H1 (cell line): ENCODE measurements at regions not wholly inside any gene's neighbourhood (a gene's known extent, or its start where the extent isn't known, plus 50 kb on each side); places are given as distances from the start of the nearest gene placed in this dataset.

Experiments used
- CTCF ChIA-PET: fragments of 300-600 bp; sonication (Branson Sonifier 250); formaldehyde crosslinking; loops from one replicate; lab custom pipeline; 2021; ENCODE audit not compliant: partially characterized antibody; lab: Charles Lee
- POLR2A ChIA-PET: fragments of 300-600 bp; sonication (Branson Sonifier 250); formaldehyde crosslinking; loops from one replicate; lab custom pipeline; 2021; ENCODE audit warnings: inconsistent platforms; ENCODE audit not compliant: partially characterized antibody; lab: Charles Lee
- DNase-seq, 2 experiments: peaks; one replicate each; pipeline versions ENCODE4 v3.0.0 to v3.0.0-alpha.2; 2010 to 2022; ENCODE audit warnings: low spot score in 2 of 2, low read depth in 1 of 2, mixed read lengths in 1 of 2
- FAIRE-seq: peaks from 2 replicates; lab custom pipeline; 2011; peaks lifted over from hg19 to GRCh38; lab: Jason Lieb, UNC
- H2AFZ ChIP-seq: 2 replicates; pipeline ENCODE4 v1.8.1; 2012; ENCODE audit warnings: low read length, inconsistent platforms
- H2AK5ac ChIP-seq: 2 replicates; pipeline ENCODE4 v1.6.1; 2013; ENCODE audit warnings: low read depth, low read length
- H2BK120ac ChIP-seq: replicated peaks from 2 replicates; pipeline ENCODE3; 2013; ENCODE audit warnings: low read depth, low read length, inconsistent platforms
- H2BK12ac ChIP-seq: 2 replicates; pipeline ENCODE4 v1.6.1; 2013; ENCODE audit warnings: low read depth, low read length
- H2BK15ac ChIP-seq: 2 replicates; pipeline ENCODE4 v1.6.1; 2013; ENCODE audit warnings: low read length
- H2BK20ac ChIP-seq: 2 replicates; pipeline ENCODE4 v1.6.1; 2013; ENCODE audit warnings: low read length
- H2BK5ac ChIP-seq: 2 replicates; pipeline ENCODE4 v1.6.1; 2013; ENCODE audit warnings: low read depth, low read length
- H3K14ac ChIP-seq: 2 replicates; pipeline ENCODE4 v1.6.1; 2013; ENCODE audit warnings: inconsistent platforms; ENCODE audit not compliant: insufficient read length
- H3K18ac ChIP-seq: 2 replicates; pipeline ENCODE4 v1.6.1; 2013; ENCODE audit warnings: low read length; ENCODE audit errors: extremely low read depth
- H3K23ac ChIP-seq: 2 replicates; pipeline ENCODE4 v1.6.1; 2013; ENCODE audit warnings: inconsistent platforms; ENCODE audit not compliant: insufficient read length
- H3K23me2 ChIP-seq: 2 replicates; pipeline ENCODE4 v1.6.1; 2013; ENCODE audit warnings: low read depth, low read length
- H3K27ac ChIP-seq: 2 replicates; pipeline ENCODE4 v1.6.1; 2011; ENCODE audit warnings: low read depth, low read length, inconsistent platforms
- H3K27me3 ChIP-seq, 4 experiments: replicated peaks in 1 of 4; 1 replicate in 1 of 4; 2 replicates in 3 of 4; pipeline versions ENCODE4 v1.6.1 to v1.8.1; 2011 to 2013; ENCODE audit warnings: low read length in 3 of 4, mild to moderate bottlenecking in 3 of 4, inconsistent platforms in 2 of 4, mixed read lengths in 2 of 4, moderate library complexity in 1 of 4; ENCODE audit not compliant: control insufficient read depth in 3 of 4, insufficient read depth in 3 of 4; ENCODE audit errors: extremely low read depth in 1 of 4
- H3K36me3 ChIP-seq, 4 experiments: 2 replicates each; pipeline versions ENCODE4 v1.6.1 to v1.8.1; 2011 to 2013; ENCODE audit warnings: mild to moderate bottlenecking in 4 of 4, low read length in 3 of 4, moderate library complexity in 2 of 4, control low read depth in 1 of 4, inconsistent platforms in 1 of 4; ENCODE audit not compliant: insufficient read depth in 4 of 4, control insufficient read depth in 2 of 4
- H3K4ac ChIP-seq: replicated peaks from 2 replicates; pipeline ENCODE3; 2013; ENCODE audit warnings: low read length, low read depth, mixed read lengths, inconsistent platforms; ENCODE audit not compliant: insufficient read length
- H3K4me1 ChIP-seq, 4 experiments: replicated peaks in 1 of 4; 1 replicate in 1 of 4; 2 replicates in 3 of 4; pipeline versions ENCODE4 v1.6.1 to v1.8.1; 2011 to 2013; ENCODE audit warnings: low read length in 3 of 4, inconsistent platforms in 2 of 4, mixed read lengths in 1 of 4; ENCODE audit not compliant: insufficient read depth in 4 of 4, control insufficient read depth in 3 of 4
- H3K4me2 ChIP-seq, 2 experiments: 2 replicates each; pipeline versions ENCODE4 v1.6.1 to v1.8.1; 2011 to 2013; ENCODE audit warnings: low read depth in 2 of 2, low read length in 2 of 2, control low read depth in 1 of 2, inconsistent platforms in 1 of 2, mild to moderate bottlenecking in 1 of 2; ENCODE audit not compliant: insufficient read depth in 1 of 2
- H3K4me3 ChIP-seq, 4 experiments: fragments of 200-600, 300-600 bp in 1 of 4; sonication (generic), shearing (Covaris generic), sonication (Bioruptor Twin) in 1 of 4; 2 replicates each; pipeline versions ENCODE4 v1.5.1 to v1.8.1; 2011 to 2016; ENCODE audit warnings: low read length in 4 of 4, low read depth in 3 of 4, control low read depth in 2 of 4, inconsistent platforms in 2 of 4, mild to moderate bottlenecking in 2 of 4, mixed read lengths in 1 of 4, moderate library complexity in 1 of 4; ENCODE audit not compliant: insufficient read depth in 2 of 4; ENCODE audit errors: extremely low read depth in 1 of 4
- H3K56ac ChIP-seq: replicated peaks from 2 replicates; pipeline ENCODE3; 2013; ENCODE audit warnings: low read depth, mild to moderate bottlenecking, mixed read lengths, low read length, inconsistent platforms; ENCODE audit not compliant: insufficient read length
- H3K79me1 ChIP-seq: 2 replicates; pipeline ENCODE4 v1.6.1; 2013; ENCODE audit warnings: low read depth, low read length, control low read depth
- H3K79me2 ChIP-seq, 2 experiments: 2 replicates each; pipeline versions ENCODE4 v1.6.1 to v1.8.1; 2012 to 2013; ENCODE audit warnings: low read length in 2 of 2, mild to moderate bottlenecking in 2 of 2, inconsistent platforms in 1 of 2; ENCODE audit not compliant: insufficient read depth in 2 of 2, control insufficient read depth in 1 of 2
- H3K9ac ChIP-seq, 4 experiments: replicated peaks in 1 of 4; 1 replicate in 1 of 4; 2 replicates in 3 of 4; pipeline versions ENCODE4 v1.6.1 to v1.8.1; 2011 to 2013; ENCODE audit warnings: low read depth in 3 of 4, low read length in 3 of 4, control low read depth in 2 of 4, mild to moderate bottlenecking in 2 of 4, moderate library complexity in 2 of 4, inconsistent platforms in 1 of 4; ENCODE audit errors: extremely low read depth in 1 of 4
- H3K9me3 ChIP-seq, 2 experiments: 2 replicates each; pipeline versions ENCODE4 v1.6.1 to v1.8.1; 2012 to 2013; ENCODE audit warnings: mild to moderate bottlenecking in 2 of 2, moderate library complexity in 2 of 2, control low read depth in 1 of 2, inconsistent platforms in 1 of 2, low read depth in 1 of 2, low read length in 1 of 2, mixed read lengths in 1 of 2; ENCODE audit not compliant: insufficient read depth in 2 of 2
- H4K20me1 ChIP-seq, 2 experiments: replicated peaks in 1 of 2; 2 replicates each; pipeline versions ENCODE3 to v1.8.1; 2011 to 2013; ENCODE audit warnings: inconsistent platforms in 2 of 2, low read length in 2 of 2, mild to moderate bottlenecking in 1 of 2; ENCODE audit not compliant: insufficient read depth in 2 of 2, control insufficient read depth in 1 of 2
- H4K5ac ChIP-seq: 2 replicates; pipeline ENCODE4 v1.6.1; 2013; ENCODE audit warnings: low read length, low read depth, mixed read lengths, inconsistent platforms; ENCODE audit not compliant: insufficient read length
- H4K8ac ChIP-seq: 2 replicates; pipeline ENCODE4 v1.8.0; 2013; ENCODE audit warnings: mild to moderate bottlenecking, moderate library complexity, low read length, inconsistent platforms; ENCODE audit not compliant: insufficient read depth; ENCODE audit errors: extremely low read depth
- H4K91ac ChIP-seq: replicated peaks from 2 replicates; pipeline ENCODE3; 2013; ENCODE audit warnings: low read length, mixed read lengths, inconsistent platforms; ENCODE audit not compliant: insufficient read length
- JUN ChIP-seq: IDR thresholded peaks from 2 replicates; pipeline ENCODE4 v1.6.1; 2011; ENCODE audit warnings: low read depth, mild to moderate bottlenecking, improper control_type of control experiment, low read length
- WGBS, 2 experiments: shearing (Covaris generic) in 1 of 2; methylation state at CpG; one replicate each; pipeline versions ENCODE4 v1.1.6 to v1.1.7; 2013 to 2015; ENCODE audit warnings: low lambda C conversion rate in 2 of 2, mixed read lengths in 2 of 2, inconsistent platforms in 1 of 2, low coverage in 1 of 2, missing lambda C conversion rate in 1 of 2; ENCODE audit not compliant: insufficient replicate concordance in 2 of 2, insufficient coverage in 1 of 2, insufficient read length in 1 of 2; ENCODE audit errors: extremely low coverage in 1 of 2, missing lambda C conversion rate in 1 of 2; 5-methylcytosine and 5-hydroxymethylcytosine counted together
- TF ChIP-seq, protein P1 (sequence below): IDR thresholded peaks from 2 replicates; pipeline ENCODE4 v1.6.1; 2011; ENCODE audit warnings: low read depth, mild to moderate bottlenecking, low read length; ENCODE audit not compliant: insufficient read depth

DNA sequence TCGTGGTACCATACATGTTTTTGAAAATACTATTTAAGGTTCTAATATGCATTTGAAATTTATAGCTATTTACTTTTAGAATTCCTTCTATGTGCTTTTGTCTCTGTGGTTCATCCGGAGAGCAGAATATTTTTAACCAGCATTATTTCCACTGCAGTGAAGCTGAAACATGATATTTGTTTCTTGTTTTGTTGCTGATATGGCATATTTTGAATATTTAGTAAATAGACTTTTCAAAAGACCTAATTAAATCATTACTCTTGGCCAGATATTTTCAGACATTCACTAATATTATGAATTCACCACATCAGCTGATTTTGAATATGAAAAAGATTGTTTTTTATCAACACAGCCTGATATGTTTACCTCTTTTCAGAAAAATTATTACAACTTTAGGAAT lies 87.0 kb downstream of the FAT4 start:
- CTCF ChIA-PET, result interaction anchor here (2.0 kb wide), 1 partner anchor 83 kb away, joined by 4 read pairs; no protein-coding TSS in a partner anchor
- POLR2A ChIA-PET, result no interaction called here

More for the DNA sequence above, 87.0 kb downstream of the FAT4 start:
- Histone ChIP-seq H2AFZ (no peak overlapping the region), H2BK12ac (no peak overlapping the region), H3K4me2 (no peak overlapping the region), H2BK20ac (no peak overlapping the region), H3K79me2 (no peaks in the 10 kb centered on the region), H2AK5ac (no peak overlapping the region), H3K9me3 (no peaks in the 10 kb centered on the region), H4K91ac (no peak overlapping the region), H4K20me1 (no peaks in the 10 kb centered on the region), H2BK120ac (no peak overlapping the region), H3K4ac (no peak overlapping the region), H3K56ac (no peak overlapping the region), H3K23ac (no peak overlapping the region), H3K27ac (no peak overlapping the region), H3K4me1 (no peaks in the 10 kb centered on the region), H3K23me2 (no peaks in the 10 kb centered on the region), H3K79me1 (no peaks in the 10 kb centered on the region), H2BK15ac (no peak overlapping the region), H3K4me3 (no peak overlapping the region), H3K27me3 (no peaks in the 10 kb centered on the region), H3K9ac (no peak overlapping the region), H3K14ac (no peak overlapping the region), H4K8ac (no peak overlapping the region), H2BK5ac (no peak overlapping the region), H3K36me3 (no peaks in the 10 kb centered on the region), H3K18ac (no peak overlapping the region), H4K5ac (no peak overlapping the region)
- no peak for TF ChIP-seq JUN
- TF ChIP-seq, protein P1, sequence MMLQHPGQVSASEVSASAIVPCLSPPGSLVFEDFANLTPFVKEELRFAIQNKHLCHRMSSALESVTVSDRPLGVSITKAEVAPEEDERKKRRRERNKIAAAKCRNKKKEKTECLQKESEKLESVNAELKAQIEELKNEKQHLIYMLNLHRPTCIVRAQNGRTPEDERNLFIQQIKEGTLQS, result no peak
- DNase-seq, result no peak
- FAIRE-seq, result no peak
- 82% methylated on average over 2 of the region's 2 CpGs; no CpG with 5 or more reads in 1 of the 2 experiments for WGBS, 2 experiments
